ENCODE measurements at regions not wholly inside any gene's neighbourhood (a gene's known extent, or its start where the extent isn't known, plus 50 kb on each side); places are given as distances from the start of the nearest gene placed in this dataset.

DNA sequence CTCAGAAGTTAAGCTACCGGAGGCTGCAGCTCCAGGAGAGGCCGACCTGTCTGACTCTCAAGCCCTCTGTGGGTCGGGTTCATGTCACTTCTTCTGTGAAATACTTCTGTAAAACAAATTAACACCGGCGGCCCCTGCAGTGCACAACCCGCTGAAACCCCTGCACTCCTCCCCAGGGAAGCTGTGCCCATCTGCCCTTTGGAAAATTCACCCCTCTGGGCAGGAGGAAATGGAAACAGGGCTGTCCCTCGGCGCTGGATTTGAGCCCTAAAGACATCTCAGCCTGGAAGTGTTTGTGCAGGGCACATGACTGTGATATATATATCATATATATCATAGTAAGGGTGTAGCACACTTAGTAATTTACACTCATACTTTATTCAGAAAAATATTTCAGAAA, 415.3 kb downstream of the IRS2 start:
- no peak for DNase-seq

- DNase-seq, result no peak
Measured at GRCh38 chr13:109370496-109370895, 415.9 kb downstream of the IRS2 start.

GRCh38 chr13:109369353-109370052, 416.9 kb downstream of the IRS2 start:
- DNase-seq, result peak in 45 of 56 donors; percentile 8 to 80 (median 38)

DNA sequence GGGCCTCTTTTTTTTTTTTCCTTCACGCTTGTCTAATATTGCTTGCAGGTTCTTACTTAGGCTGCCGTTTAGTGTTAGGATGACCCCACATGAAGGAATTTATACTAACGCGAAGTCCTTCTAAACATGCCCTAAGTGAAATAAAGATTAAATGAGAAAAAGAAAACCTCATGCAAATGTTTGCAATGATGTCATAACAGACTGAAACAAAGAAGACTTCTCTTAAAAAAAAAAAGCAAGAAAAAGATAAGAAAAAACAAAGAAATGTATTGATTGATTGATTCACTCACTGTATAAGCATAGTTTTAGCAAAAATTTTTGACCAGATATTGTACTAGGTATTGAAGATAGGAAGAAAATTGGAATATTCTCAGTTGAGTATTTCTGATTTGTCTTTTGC, 418.2 kb downstream of the IRS2 start:
- no peak for DNase-seq

- no peak for DNase-seq
Measured at GRCh38 chr13:109366525-109366924, 419.9 kb downstream of the IRS2 start.

GRCh38 chr13:109363431-109363830, 423.0 kb downstream of the IRS2 start:
- no peak for DNase-seq

DNA sequence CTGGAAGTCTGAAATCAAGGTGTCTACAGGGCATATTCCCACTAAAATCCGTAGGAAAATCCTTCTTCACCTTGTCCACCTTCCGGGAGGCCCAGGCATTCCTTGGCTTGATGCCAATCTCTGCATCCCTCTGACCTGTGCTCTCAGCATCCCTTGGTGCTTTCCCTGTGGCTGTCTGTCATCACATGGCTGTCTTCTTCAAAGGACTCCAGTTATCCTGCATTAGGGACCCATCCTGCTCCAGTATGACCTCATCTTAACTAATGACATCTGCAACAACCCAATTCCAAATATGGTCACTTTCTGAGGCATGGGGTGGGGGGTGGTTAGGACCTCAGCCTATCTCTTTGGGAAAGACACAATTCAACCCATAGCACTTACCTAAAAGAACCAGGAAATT, 423.8 kb downstream of the IRS2 start:
- DNase-seq, result no peak

DNA sequence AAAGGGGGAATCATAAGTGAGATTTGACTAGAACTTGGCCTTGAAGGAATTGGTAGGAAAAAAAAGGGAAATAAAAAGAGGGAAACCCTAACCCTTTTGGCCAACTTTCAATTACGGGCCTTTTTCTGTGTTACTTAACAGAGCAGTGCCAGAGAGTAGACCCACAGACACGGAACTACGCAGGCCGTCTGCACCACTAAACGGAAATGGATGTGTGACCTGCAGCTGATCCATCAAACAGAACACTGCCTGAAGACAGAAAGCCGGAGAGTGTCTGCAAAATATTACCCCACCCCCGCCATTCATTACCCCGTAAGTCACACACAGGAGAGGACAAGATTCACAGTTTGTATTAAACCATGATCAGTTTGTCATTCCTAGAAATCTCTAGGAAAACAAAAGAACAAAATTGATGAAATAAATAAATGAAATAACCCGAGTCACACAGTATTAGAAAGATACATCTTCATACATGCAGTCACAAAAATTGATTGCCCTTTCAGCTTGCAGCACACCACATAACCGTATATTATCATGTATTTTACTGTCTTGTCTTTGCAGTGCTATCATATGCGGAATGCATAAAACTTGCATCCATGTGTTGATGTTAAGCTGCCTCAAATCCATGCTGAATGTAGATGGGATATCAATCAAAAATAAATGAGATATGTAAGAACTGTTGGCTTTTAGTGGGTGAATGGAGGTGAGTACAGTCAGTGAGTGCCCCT, 424.7 kb downstream of the IRS2 start:
- peak in 9 of 56 donors; percentile 6 to 63 (median 15) for DNase-seq

- DNase-seq, result no peak
Measured at GRCh38 chr13:109357751-109358471, 428.5 kb downstream of the IRS2 start.

GRCh38 chr13:109355875-109356434, 430.4 kb downstream of the IRS2 start:
- no peak for DNase-seq

GRCh38 chr13:109355166-109355565, 431.2 kb downstream of the IRS2 start:
- no peak for DNase-seq

- DNase-seq, result no peak
Measured at GRCh38 chr13:109351236-109351635, 435.1 kb downstream of the IRS2 start.

- no peak for DNase-seq
Measured at GRCh38 chr13:109348519-109349258, 437.7 kb downstream of the IRS2 start.

- no peak for DNase-seq
Measured at GRCh38 chr13:109346060-109346459, 440.3 kb downstream of the IRS2 start.

DNA sequence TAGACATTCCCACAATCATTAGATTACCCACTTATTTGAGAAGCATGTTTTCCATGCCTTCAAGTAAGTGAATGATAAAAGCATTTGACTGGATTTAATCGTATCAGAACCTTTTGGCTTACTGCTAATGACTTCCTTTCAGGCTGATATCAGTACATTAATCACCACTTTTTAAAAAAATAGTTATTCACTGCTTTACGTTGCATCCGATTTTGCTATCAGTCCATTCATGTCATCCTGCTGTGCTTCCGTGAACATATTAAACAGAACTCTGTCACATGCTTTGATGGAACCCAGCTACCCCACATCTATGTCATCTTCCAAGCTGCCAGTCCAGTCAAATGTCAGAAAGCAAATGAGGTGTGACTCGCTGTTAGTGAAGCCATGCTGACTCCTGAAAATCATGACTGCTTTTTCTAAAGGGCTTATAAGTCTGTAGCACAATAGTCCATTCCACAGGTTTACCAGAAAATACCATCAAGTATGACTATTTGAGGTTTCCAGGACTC, 440.9 kb downstream of the IRS2 start:
- no peak for DNase-seq

GRCh38 chr13:109344552-109345157, 441.7 kb downstream of the IRS2 start:
- no peak for DNase-seq

DNA sequence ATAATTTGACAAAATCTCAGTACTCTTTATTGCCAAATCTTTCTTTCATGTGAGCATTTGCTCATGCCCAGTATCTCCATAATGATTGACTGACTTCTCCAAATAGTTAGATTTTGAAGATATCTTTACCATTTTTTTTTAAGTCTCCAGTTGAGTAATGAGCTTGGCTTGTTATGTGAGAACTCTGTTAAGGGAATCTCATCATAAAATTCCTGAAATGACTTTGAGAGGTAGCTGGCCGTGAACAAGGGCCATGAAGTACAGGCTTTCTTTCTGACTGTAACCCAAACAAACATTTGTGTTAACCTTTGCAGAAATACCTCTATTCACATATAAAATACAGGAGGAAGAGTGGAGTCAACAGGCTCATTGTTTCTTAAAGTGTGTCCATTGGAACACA, 449.7 kb downstream of the IRS2 start:
- no peak for DNase-seq

DNA sequence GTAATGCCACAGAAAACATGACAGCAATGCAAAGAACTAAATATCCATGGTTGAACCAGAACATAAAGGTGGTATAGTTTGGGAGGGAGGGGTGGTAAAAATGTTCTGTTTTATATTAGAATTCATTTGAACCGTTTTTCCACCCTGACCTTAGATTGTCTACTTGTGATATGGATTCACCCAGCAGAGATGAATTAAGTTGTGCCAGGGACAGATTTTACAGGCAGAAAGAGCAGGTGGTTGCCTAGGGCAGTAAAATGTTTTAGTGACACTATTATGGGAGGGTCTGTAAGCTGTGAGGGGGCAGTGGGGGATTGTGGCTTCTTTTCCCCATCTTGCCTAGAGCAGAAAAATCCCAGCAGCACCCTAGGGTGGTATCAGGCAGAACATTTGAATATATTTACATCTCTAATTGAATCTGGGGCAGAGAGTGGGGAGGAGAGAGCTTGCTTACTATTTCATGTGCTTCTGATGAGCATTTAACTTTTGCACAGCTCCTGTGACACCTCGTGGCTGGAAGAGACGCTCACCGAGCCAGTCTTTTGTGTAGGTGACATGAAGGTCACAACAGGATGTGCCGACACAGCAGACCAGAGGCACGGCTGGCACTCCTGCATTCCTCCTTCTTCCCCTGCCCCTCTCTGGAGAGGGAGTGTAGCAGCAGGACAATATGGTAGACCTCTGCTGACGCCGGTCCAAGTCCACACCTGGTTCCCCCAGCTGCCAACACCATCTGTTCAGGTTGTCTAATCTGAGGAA, 452.3 kb downstream of the IRS2 start:
- no peak for DNase-seq
